ENCODE measurements at regions not wholly inside any gene's neighbourhood (a gene's known extent, or its start where the extent isn't known, plus 50 kb on each side); places are given as distances from the start of the nearest gene placed in this dataset.

DNA sequence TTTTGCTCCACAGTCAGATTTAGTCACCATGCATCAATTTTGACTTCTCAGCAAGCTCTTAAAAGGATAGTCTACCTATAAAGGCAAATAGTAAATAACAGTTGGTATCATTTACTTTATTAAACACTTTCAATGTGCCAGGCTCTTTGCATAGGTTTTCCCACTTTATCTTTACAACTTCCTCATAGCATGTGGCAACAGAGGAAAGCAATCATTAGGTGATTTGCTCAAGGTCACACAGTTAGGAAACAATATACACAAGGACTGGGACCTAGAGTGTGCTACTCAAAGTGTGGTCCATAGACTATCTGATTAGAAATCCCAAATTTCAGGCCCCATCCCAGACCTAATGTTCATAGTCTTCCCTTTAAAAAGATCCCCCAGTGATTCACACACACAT, 212.3 kb downstream of the MTERF1 start:
- Histone ChIP-seq H3K27ac (no peak overlapping the region), H3K36me3 (no peaks in the 10 kb centered on the region), H3K4me1 (no peaks in the 10 kb centered on the region), H3K4me3 (no peak overlapping the region), H3K27me3 (no peaks in the 10 kb centered on the region), H3K9me3 (no peaks in the 10 kb centered on the region)
- TF ChIP-seq, protein P1, sequence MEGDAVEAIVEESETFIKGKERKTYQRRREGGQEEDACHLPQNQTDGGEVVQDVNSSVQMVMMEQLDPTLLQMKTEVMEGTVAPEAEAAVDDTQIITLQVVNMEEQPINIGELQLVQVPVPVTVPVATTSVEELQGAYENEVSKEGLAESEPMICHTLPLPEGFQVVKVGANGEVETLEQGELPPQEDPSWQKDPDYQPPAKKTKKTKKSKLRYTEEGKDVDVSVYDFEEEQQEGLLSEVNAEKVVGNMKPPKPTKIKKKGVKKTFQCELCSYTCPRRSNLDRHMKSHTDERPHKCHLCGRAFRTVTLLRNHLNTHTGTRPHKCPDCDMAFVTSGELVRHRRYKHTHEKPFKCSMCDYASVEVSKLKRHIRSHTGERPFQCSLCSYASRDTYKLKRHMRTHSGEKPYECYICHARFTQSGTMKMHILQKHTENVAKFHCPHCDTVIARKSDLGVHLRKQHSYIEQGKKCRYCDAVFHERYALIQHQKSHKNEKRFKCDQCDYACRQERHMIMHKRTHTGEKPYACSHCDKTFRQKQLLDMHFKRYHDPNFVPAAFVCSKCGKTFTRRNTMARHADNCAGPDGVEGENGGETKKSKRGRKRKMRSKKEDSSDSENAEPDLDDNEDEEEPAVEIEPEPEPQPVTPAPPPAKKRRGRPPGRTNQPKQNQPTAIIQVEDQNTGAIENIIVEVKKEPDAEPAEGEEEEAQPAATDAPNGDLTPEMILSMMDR (IDR thresholded peaks at IDR 0.05): no peak
- TF ChIP-seq EP300 (IDR thresholded peaks at IDR 0.05) (no peak), POLR2A (IDR thresholded peaks at IDR 0.05) (no peak)
- DNase-seq (ENCODE audit: low spot score in 2 of 2): no peak

DNA sequence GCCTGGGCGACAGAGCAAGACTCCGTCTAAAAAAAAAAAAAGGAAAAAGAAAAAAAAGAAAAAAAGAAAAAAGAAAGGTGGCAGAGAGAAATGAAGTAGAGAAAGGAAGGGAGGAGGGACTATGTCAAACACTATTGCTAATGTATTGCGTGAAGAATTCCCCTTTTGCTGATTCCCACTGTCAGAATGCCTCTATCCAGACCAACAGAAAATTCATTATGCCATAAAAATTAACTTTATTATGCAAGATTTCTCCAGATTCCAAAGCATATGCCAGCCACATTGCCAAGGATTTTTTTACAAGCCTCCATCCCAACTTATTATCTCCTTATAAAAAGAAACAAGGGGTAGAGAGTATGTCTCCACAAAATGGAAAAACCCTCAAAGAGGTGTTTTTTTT, 209.3 kb downstream of the MTERF1 start:
- no peaks in the 10 kb centered on the region for H3K36me3 ChIP-seq
- TF ChIP-seq EP300 (IDR thresholded peaks at IDR 0.05) (no peak), POLR2AphosphoS5 (IDR thresholded peaks at IDR 0.05) (no peak), POLR2A (IDR thresholded peaks at IDR 0.05) (no peak)
- TF ChIP-seq, protein P1 (IDR thresholded peaks at IDR 0.05): no peak
- no peaks in the 10 kb centered on the region for H3K27me3 ChIP-seq
- no peak overlapping the region for H3K4me3 ChIP-seq
- H3K27ac ChIP-seq: no peak overlapping the region
- WGBS: 74% methylated on average over 3 of the region's 3 CpGs
- no peaks in the 10 kb centered on the region for H3K9me3 ChIP-seq
- no peak for DNase-seq (ENCODE audit: low spot score in 2 of 2)
- no peaks in the 10 kb centered on the region for H3K4me1 ChIP-seq

DNA sequence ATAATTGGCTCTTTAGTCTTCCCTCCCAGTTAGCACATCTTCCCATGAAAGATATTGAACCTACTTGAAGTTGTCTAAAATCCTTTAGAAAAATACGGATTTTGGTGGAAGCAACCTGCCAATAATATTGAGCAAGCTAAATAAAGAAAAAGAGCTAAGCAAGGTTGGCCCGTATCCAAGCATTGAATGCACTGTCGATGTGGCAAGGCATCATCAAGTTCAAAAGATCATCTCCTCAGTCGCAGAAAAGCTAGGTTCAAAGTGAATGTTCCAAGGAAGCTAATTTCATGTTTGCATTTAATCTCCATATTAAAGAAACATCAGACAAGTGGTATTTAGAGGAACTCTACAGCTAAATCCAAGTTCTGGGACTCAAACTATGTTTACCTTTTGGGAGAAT, 206.0 kb downstream of the MTERF1 start:
- no peak for DNase-seq (ENCODE audit: low spot score in 2 of 2)
- Histone ChIP-seq H3K4me1 (no peaks in the 10 kb centered on the region), H3K36me3 (no peaks in the 10 kb centered on the region), H3K27ac (no peak overlapping the region), H3K27me3 (no peaks in the 10 kb centered on the region), H3K9me3 (no peaks in the 10 kb centered on the region), H3K4me3 (no peak overlapping the region)
- 54% methylated on average over 4 of the region's 4 CpGs for WGBS
- TF ChIP-seq POLR2A (IDR thresholded peaks at IDR 0.05) (no peak), POLR2AphosphoS5 (IDR thresholded peaks at IDR 0.05) (no peak), EP300 (IDR thresholded peaks at IDR 0.05) (no peak)
- TF ChIP-seq, protein P1 (IDR thresholded peaks at IDR 0.05): no peak

DNA sequence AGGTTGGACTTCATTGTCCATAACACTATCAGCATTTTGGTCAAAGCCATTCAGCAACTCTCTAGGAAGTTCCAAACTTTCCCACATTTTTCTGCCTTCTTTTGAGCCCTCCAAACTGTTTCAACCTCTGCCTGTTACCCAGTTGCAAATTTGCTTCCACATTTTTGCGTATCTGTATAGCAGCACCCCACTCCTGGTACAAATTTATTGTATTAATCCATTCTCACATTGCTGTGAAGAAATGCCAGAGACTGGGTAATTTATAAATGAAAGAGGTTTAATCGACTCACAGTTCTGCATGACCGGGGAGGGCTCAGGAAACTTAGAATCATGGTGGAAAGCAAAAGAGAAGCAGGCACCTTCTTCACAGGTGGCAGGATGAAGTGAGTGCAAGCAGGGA, 198.8 kb downstream of the MTERF1 start:
- WGBS: 98% methylated on average over 3 of the region's 3 CpGs
- Histone ChIP-seq H3K27ac (no peak overlapping the region), H3K4me3 (no peak overlapping the region), H3K27me3 (no peaks in the 10 kb centered on the region), H3K36me3 (no peaks in the 10 kb centered on the region), H3K4me1 (no peaks in the 10 kb centered on the region), H3K9me3 (no peaks in the 10 kb centered on the region)
- no peak for DNase-seq (ENCODE audit: low spot score in 2 of 2)
- TF ChIP-seq POLR2A (IDR thresholded peaks at IDR 0.05): no peak
- no peak for TF ChIP-seq POLR2AphosphoS5 (IDR thresholded peaks at IDR 0.05)
- no peak for TF ChIP-seq EP300 (IDR thresholded peaks at IDR 0.05)
- TF ChIP-seq, protein P1 (IDR thresholded peaks at IDR 0.05): no peak

DNA sequence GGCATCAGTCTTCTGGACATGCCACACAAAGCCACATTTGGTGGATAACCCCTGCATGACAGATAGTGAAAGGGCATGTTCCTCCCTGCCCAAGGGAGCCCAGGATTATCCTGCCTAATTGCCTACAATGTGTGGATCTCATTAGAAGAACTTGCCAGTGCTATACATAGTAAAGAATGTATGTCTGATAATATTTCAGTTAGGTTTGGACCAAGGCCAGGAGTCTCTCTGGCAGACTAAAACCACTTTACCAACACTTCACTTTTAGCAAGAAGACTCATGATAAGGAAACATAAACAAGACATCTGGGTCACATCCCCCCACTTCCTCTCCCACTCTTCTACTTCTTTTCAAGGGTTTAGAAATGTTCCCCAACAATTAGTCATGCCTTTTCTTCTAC, 196.7 kb downstream of the MTERF1 start:
- H3K27me3 ChIP-seq: no peaks in the 10 kb centered on the region
- DNase-seq (ENCODE audit: low spot score in 2 of 2): no peak
- no peaks in the 10 kb centered on the region for H3K36me3 ChIP-seq

More for the DNA sequence above, 196.7 kb downstream of the MTERF1 start:
- no peak overlapping the region for H3K4me3 ChIP-seq
- no peak overlapping the region for H3K27ac ChIP-seq
- TF ChIP-seq EP300 (IDR thresholded peaks at IDR 0.05): no peak
- no peak for TF ChIP-seq POLR2A (IDR thresholded peaks at IDR 0.05)
- TF ChIP-seq, protein P1 (IDR thresholded peaks at IDR 0.05): no peak
- TF ChIP-seq POLR2AphosphoS5 (IDR thresholded peaks at IDR 0.05): no peak
- no peaks in the 10 kb centered on the region for H3K4me1 ChIP-seq
- no peaks in the 10 kb centered on the region for H3K9me3 ChIP-seq

Data from suprapubic skin (tissue), 4 donors.